PC-3 (cell line): ENCODE measurements at regions not wholly inside any gene's neighbourhood (a gene's known extent, or its start where the extent isn't known, plus 50 kb on each side); places are given as distances from the start of the nearest gene placed in this dataset.

Experiments
- EZH2 ChIP-seq: fragments of 300-600 bp; sonication (generic); IDR thresholded peaks from one replicate; pipeline ENCODE4 v1.6.1; 2017; ENCODE audit warnings: antibody characterized with exemption, mild to moderate bottlenecking, low read length; ENCODE audit not compliant: unreplicated experiment
- EZH2phosphoT487 ChIP-seq: fragments of 300-600 bp; sonication (generic); IDR thresholded peaks from 2 replicates; pipeline ENCODE4 v1.6.1; 2018; ENCODE audit warnings: mild to moderate bottlenecking, antibody characterized with exemption, low read length, borderline replicate concordance
- TF ChIP-seq, protein P1 (sequence below): fragments of 300-600 bp; sonication (generic); conservative IDR thresholded peaks from 2 replicates; pipeline ENCODE4 v1.5.1; 2017; ENCODE audit warnings: antibody characterized with exemption, low read depth, mild to moderate bottlenecking, low read length

DNA sequence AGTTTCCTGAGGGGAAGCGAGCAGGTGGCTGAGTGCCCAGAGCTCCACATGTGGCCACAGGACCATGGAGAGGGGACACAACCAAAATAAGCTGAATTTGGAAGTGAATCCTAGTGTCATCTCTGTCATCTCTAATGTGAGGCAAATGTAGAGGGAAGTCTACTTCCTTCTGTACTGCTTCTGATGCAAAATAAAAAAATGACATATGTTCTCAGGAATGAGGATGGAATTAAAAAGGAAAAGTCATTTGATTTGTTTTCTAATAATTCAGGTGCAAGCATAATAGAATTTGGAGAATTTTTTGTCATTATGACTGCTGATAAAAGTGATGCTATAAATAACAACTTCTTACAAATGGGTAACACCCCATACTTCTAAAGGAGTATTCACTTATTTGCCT lies 59.5 kb upstream of the POU1F1 start:
- TF ChIP-seq EZH2: no peak
- TF ChIP-seq, protein P1, sequence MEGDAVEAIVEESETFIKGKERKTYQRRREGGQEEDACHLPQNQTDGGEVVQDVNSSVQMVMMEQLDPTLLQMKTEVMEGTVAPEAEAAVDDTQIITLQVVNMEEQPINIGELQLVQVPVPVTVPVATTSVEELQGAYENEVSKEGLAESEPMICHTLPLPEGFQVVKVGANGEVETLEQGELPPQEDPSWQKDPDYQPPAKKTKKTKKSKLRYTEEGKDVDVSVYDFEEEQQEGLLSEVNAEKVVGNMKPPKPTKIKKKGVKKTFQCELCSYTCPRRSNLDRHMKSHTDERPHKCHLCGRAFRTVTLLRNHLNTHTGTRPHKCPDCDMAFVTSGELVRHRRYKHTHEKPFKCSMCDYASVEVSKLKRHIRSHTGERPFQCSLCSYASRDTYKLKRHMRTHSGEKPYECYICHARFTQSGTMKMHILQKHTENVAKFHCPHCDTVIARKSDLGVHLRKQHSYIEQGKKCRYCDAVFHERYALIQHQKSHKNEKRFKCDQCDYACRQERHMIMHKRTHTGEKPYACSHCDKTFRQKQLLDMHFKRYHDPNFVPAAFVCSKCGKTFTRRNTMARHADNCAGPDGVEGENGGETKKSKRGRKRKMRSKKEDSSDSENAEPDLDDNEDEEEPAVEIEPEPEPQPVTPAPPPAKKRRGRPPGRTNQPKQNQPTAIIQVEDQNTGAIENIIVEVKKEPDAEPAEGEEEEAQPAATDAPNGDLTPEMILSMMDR: no peak
- no peak for TF ChIP-seq EZH2phosphoT487
